Activated CD4-positive, alpha-beta memory T cell treated with anti-CD3 and anti-CD28 coated beads, Interleukin-2, amount 10 ng/mL, durations not matched to agents 7 days and 5 days (primary cell): ENCODE measurements at regions not wholly inside any gene's neighbourhood (a gene's known extent, or its start where the extent isn't known, plus 50 kb on each side); places are given as distances from the start of the nearest gene placed in this dataset.
"Not testable (repeated sequence)": the region's sequence is repeated elsewhere in the genome, so short reads cannot be mapped to it uniquely, and the experiment has no call there.

ENCODE experiments used
- CTCF ChIA-PET: fragments of 350-600 bp; sonication (Branson Sonifier 250); formaldehyde crosslinking; loops from one replicate; lab custom pipeline; 2021; ENCODE audit warnings: antibody characterized with exemption, inconsistent platforms; lab: Charles Lee
- POLR2A ChIA-PET: fragments of 350-600 bp; sonication (Branson Sonifier 250); formaldehyde crosslinking; loops from one replicate; lab custom pipeline; 2021; ENCODE audit warnings: antibody characterized with exemption; lab: Charles Lee
- DNase-seq: peaks from one replicate; pipeline ENCODE4 v3.0.0-alpha.2; 2020
- H3K27ac Mint-ChIP-seq: one replicate; pipeline ENCODE4 v1.8.0; 2021; ENCODE audit warnings: mild to moderate bottlenecking, mixed read lengths
- H3K27me3 Mint-ChIP-seq: one replicate; pipeline ENCODE4 v1.8.0; 2021; ENCODE audit warnings: mixed read lengths
- H3K36me3 Mint-ChIP-seq: one replicate; pipeline ENCODE4 v1.8.0; 2021; ENCODE audit warnings: low read depth, mixed read lengths
- H3K4me1 Mint-ChIP-seq: one replicate; pipeline ENCODE4 v1.8.0; 2021; ENCODE audit warnings: mixed read lengths
- H3K4me3 Mint-ChIP-seq: one replicate; pipeline ENCODE4 v1.8.0; 2021; ENCODE audit warnings: mild to moderate bottlenecking, mixed read lengths
- H3K9me3 Mint-ChIP-seq: one replicate; pipeline ENCODE4 v1.8.0; 2021; ENCODE audit warnings: mixed read lengths

DNA sequence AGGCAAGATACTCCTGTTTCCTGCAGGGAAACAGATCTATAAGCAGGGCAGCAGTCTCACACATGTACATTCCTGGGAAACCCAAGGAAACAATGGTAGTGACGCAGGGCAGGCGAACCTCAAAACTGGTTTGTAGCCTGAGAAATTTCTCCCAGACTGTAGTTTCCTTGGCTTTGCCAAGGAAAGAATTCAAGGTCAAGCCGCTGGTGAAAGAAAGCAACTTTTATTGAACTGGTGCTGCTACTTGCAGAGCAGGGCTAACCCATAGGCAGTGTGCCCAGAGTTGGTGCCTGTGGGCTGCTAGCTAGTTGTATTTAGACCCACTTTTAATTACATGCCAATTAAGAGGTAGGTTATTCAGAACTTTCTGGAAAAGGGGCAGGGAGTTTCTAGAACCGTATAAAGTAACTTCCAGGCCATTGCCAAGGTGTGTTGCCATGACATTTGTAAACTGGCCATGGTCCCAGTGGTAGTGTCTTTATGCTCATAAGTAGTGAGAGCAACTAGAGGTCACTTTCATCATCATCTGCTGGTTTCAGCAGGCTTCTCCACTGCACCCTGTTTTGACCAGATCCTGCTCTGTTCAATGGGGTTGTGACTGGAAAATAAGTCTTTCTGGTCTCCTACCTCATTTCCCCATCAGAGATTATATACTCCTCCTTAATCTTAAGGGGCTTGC lies 89.7 kb downstream of the PPIAL4C start:
- H3K4me1 Mint-ChIP-seq, POLR2A ChIA-PET, H3K36me3 Mint-ChIP-seq, H3K27ac Mint-ChIP-seq, H3K27me3 Mint-ChIP-seq, H3K4me3 Mint-ChIP-seq, DNase-seq, H3K9me3 Mint-ChIP-seq, CTCF ChIA-PET: not testable (repeated sequence)

DNA sequence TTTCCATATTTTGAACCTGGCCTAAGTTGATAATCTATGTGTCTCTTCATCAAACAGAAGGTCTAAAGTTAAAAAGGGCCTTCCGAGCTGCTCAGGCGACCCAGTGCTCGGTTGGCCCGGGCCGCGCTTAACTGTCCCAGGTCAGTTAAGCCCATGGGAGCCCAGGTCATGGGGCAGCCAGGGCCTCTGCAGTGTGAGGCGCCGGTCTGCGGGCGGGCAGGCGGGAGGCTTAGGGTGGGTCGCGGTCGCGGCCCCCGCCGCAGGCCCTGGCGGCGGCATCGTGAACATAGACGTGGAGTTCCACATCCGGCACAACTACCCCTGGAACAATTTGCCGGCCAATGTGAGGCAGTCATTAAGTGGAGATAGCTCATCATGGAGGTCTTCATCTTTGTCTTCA lies 91.3 kb downstream of the PPIAL4C start:
- POLR2A ChIA-PET, H3K36me3 Mint-ChIP-seq, H3K27ac Mint-ChIP-seq, DNase-seq, H3K27me3 Mint-ChIP-seq, CTCF ChIA-PET, H3K4me1 Mint-ChIP-seq, H3K9me3 Mint-ChIP-seq, H3K4me3 Mint-ChIP-seq: not testable (repeated sequence)

DNA sequence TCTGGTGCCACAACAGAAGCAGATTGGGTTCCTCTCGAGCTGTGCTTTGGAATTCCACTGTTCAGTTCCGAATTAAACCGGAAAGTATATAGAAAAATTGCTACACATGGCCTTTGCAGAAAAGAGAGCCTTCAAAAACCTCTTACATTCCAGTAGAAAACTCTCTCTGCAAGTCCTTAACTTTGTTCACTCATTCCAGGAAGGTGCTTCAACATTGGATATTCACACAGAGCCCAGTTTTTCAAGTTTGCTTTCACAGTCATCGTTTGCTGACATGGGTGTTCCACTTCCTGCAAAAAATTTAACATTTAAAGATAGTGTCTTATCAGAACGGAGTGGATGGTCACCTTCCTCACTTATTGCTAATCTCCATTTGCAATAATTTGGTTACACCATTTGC lies 93.7 kb downstream of the PPIAL4C start:
- H3K4me1 Mint-ChIP-seq, POLR2A ChIA-PET, H3K4me3 Mint-ChIP-seq, H3K9me3 Mint-ChIP-seq, H3K36me3 Mint-ChIP-seq, DNase-seq, H3K27me3 Mint-ChIP-seq, CTCF ChIA-PET, H3K27ac Mint-ChIP-seq: not testable (repeated sequence)

DNA sequence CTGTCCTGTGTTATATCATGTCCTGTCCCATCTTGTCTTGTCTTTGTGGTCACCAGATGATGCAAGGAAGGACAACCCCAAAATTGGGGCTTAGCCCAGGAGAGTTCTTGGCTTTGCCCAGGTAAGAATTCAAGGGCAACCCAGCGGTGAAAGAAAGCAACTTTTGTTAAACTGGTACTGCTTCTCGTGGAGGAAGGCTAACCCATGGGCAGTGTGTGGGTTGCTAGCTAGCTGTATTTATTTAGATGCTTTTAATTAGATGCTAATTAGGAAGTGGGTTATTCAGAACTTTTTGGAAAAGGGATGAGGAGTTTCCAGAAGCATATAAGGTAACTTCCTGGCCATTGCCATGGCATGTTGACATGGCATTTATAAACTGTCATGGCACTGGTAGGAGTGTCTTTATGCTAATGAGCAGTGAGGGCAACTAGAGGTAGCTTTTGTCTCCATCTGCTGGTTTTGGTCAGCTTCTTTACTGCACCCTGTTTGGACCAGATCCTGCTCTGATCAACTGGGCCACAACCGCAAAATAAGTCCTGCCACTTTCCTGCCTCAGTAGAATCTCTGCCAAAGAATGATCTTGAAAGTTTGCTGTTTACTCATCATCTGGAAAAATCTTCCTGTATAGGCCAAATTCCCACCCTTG lies 95.8 kb upstream of the FCGR1A start:
- POLR2A ChIA-PET, H3K27ac Mint-ChIP-seq, CTCF ChIA-PET, H3K9me3 Mint-ChIP-seq, H3K36me3 Mint-ChIP-seq, DNase-seq, H3K27me3 Mint-ChIP-seq, H3K4me1 Mint-ChIP-seq, H3K4me3 Mint-ChIP-seq: not testable (repeated sequence)

DNA sequence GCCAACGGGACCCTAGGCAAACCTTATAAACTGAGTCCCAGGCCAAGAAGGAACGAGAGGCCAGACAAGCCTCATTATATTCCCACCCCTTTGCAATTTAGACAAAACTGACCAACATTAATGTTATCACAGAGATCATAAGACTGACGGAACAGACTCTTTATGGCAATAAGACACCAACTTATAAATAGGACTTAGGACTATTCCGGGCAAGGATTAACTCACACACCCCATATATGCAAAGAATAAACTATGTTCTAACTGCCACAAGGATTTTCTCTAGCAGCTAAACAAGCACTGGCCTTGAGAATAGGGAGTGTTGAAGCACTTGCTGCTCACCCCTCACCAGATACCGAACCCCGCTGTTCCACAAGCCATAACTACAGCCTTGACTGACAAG lies 91.1 kb upstream of the FCGR1A start:
- H3K27me3 Mint-ChIP-seq, CTCF ChIA-PET, H3K9me3 Mint-ChIP-seq, H3K4me3 Mint-ChIP-seq, H3K36me3 Mint-ChIP-seq, H3K27ac Mint-ChIP-seq, DNase-seq, POLR2A ChIA-PET: not testable (repeated sequence)
- peaks cover 11% of the 10 kb centered on the region for H3K4me1 Mint-ChIP-seq

DNA sequence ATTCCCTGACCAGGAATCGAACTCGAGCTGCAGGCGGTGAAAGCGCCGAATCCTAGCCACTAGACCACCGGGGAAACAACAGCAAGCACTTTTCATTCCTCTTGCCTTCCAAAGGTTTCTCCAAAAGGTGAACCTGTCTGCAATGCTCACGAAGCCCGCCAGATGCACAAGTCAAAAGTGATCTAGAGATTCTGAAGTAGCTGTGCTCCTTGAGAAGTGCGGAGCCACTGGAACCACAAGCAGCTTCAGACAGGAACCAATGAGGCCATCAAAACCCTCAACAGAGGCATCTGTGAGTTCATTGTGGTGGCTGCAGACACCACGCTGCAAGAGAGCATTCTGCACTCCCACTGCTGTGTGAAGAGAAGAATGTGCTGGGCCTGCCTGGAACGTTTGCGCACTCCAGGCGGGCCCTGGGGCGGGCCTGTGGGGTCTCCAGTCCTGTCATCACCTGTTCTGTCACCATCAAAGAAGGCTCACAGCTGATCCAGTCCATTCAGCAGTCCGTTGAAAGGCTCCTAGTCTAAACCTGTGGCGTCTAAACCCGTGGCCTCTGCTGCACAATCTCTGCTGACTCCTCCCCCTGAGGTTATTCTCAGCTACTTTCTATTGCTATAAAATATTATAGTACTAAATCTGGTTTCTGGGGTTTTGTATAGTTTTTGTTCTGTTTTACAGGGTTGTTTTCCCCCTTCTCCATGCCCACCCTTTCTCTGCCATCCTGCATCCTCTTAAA lies 89.5 kb upstream of the FCGR1A start:
- H3K27ac Mint-ChIP-seq, H3K27me3 Mint-ChIP-seq, CTCF ChIA-PET, POLR2A ChIA-PET, H3K4me3 Mint-ChIP-seq, H3K36me3 Mint-ChIP-seq, H3K9me3 Mint-ChIP-seq: not testable (repeated sequence)
- H3K4me1 Mint-ChIP-seq: peaks cover 11% of the 10 kb centered on the region
- peak; percentile 27 for DNase-seq

DNA sequence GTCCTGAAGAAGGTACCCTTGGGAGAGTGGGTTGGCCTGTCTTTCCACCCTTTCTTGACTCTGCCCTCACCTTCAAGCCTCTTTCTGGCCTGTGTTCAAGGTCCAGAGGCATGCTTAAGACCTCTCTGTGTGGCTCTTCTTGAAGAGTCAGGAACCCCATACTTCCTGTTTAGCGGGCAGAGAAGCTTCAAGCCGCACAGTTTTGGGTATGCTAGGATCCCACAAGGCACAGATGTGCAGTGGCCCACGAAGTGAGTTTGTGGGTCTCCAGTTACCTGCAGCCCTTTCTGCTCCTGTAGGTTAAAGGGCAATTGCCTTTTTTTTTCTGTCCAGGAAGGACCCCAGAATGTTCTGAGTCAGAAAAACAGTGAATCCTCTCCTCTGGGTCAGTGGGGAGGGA lies 87.4 kb upstream of the FCGR1A start:
- H3K36me3 Mint-ChIP-seq, H3K4me3 Mint-ChIP-seq, H3K9me3 Mint-ChIP-seq, POLR2A ChIA-PET, DNase-seq, H3K27me3 Mint-ChIP-seq, H3K27ac Mint-ChIP-seq, CTCF ChIA-PET: not testable (repeated sequence)
- peaks cover 12% of the 10 kb centered on the region for H3K4me1 Mint-ChIP-seq

DNA sequence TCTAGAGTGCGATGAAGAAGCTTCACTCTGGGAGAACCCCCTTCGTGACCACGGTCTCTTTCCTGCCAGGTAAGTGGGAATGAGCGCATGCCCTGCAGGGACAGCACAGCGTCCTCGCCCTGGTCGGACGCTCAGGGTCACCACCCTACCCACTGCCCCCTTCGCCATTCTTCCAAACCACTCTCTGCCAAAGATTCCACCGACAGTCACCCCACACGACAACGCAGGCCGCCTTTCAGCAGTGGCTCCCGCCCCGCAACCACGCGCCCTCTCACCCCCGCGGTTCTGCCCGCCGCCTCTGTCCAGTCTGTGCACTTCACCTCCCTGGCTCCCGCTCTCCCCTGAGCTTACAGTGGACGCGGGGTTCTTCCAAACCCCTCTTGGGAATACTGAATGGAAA lies 82.3 kb upstream of the FCGR1A start:
- POLR2A ChIA-PET, H3K36me3 Mint-ChIP-seq, DNase-seq, H3K4me1 Mint-ChIP-seq, H3K4me3 Mint-ChIP-seq, H3K27ac Mint-ChIP-seq, CTCF ChIA-PET, H3K9me3 Mint-ChIP-seq, H3K27me3 Mint-ChIP-seq: not testable (repeated sequence)

DNA sequence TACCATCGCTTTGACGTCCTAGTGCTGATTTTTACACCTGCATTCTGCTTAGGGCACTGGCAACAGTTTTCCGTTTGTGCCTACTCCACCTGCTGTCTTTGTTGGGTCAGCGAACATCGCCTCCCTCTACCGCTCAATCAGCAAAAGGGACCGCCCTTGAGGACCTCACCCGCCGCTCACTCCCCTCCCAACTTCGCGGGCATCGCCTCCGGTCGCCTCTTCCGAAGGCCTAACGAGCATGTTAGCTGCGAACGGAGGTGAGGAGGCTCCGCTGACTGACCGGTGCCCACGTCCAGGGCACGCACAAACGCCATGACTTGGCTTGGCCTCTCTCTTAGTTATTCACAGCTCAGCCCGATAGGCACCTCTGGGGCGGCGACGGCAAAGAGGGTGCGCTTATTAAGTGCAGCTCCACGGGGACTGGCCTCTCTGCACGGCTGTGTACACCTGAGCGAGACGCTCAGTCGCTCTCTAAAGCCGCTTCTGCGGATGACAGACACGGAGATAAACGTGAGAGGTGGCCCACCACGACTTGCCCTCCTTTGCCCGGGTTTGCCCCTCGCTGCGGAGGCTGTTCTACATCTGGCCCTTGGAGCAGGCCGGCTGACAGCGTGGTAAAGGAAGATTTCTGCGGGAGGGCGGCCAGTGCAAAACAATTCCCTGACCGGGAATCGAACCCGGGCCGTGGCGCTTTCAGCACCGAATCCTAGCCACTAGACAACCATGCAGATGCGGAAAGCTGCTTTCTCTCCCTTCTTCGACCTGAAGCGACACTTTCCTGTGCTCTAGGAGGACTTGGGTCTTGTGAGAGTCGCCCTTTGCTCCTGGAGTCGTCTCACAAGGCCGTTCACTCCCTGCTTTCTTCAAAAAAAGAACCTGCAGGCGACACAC lies 81.6 kb upstream of the FCGR1A start:
- H3K4me1 Mint-ChIP-seq, H3K27me3 Mint-ChIP-seq, H3K4me3 Mint-ChIP-seq, H3K9me3 Mint-ChIP-seq, H3K36me3 Mint-ChIP-seq, POLR2A ChIA-PET, DNase-seq, H3K27ac Mint-ChIP-seq, CTCF ChIA-PET: not testable (repeated sequence)

DNA sequence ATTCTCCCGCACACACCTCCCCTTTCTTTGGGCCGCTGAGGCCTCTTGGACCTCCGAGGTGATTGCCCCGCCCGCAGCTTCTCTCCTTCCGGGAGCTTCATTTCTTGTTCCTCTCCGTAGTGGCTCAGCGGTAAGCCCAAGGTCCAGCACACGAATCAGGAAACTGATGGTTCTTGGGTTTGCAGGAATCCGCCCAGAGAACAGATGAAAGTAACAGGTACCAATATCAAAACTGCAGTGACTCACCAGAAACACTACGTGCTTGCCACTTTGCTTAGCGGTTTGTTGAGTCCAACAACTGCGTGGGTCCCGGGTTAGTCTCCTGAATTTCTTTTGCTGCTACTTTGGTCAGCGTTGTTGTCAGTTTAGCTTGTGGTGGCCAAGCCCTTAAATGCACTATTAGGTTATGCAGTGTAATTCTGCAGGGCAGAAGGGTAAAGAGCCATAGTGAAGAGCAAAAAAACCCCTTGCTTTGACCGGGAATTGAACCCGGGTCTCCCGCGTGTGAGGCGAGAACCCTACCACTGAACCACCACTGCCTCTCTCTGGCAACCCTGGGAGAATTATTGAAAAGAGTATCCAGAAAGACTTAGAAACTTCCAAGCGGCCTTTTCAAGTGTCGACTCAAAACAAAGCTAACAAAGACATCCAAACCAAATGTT lies 74.2 kb upstream of the FCGR1A start:
- POLR2A ChIA-PET: interaction anchor here (0.7 kb wide), 1 partner anchor 179 kb away, joined by 3 read pairs; a partner anchor contains a TSS
- peak overlapping the region; percentile 57 for H3K4me3 Mint-ChIP-seq
- H3K9me3 Mint-ChIP-seq, CTCF ChIA-PET, H3K36me3 Mint-ChIP-seq, H3K27me3 Mint-ChIP-seq, H3K4me1 Mint-ChIP-seq: not testable (repeated sequence)
- H3K27ac Mint-ChIP-seq: peak overlapping the region; percentile 68
- peak; percentile 69 for DNase-seq

DNA sequence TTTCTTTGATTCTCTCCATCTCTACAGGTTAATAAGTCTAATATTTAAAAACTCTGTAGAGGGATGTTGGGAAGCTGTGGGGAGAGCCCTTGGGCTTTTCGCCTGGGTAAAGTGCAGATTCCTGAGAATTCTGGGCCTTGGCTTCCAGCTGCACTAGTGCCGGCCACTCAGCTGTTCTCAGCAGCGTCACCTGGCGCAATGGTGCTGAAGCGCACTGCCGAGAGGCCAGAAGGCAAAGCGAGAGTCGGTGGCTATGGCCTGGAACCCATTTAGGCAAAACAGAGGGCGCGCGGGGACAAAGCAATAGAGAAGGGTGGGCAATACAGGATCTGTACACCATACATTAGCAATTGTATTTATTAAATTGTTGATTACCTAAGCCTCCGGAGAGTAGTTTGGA lies 70.8 kb upstream of the FCGR1A start:
- H3K4me3 Mint-ChIP-seq, CTCF ChIA-PET, H3K36me3 Mint-ChIP-seq, DNase-seq, H3K27me3 Mint-ChIP-seq, POLR2A ChIA-PET, H3K4me1 Mint-ChIP-seq, H3K9me3 Mint-ChIP-seq, H3K27ac Mint-ChIP-seq: not testable (repeated sequence)

DNA sequence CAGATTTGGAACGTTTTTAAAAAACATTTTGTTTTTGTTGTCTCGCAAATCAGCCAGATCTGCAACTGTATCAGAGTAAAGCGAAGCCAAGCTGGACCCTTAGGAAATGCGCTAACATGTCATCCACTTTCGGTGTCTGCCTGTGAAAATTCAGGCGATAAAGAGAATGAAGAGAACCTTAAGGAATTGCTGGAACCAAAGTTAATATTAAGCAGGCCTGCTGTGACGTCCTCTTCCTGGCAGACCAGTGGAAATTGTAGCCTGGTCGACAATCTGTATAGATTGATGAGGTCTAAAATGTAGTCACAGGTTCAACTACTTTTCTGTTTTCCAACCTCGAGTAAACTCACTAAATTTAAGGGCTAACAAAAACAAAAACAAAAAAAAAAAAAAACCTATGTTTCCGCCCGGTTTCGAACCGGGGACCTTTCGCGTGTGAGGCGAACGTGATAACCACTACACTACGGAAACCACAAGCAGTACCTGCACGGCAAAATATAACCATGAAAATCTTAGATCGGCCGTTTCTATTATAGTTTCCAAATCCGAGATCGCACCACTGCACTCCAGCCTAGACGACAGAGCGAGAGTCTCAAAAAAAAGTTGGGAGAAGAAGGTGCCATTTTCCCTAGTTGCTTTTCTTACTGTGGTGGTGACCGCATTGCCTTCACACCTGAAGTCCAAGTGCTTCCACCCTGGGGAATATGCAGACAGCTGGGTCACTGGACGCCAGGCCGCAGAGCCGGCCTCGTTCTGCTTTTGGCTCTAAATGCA lies 70.2 kb upstream of the FCGR1A start:
- DNase-seq: peak; percentile 54
- H3K4me1 Mint-ChIP-seq, POLR2A ChIA-PET, H3K36me3 Mint-ChIP-seq, H3K27me3 Mint-ChIP-seq, H3K9me3 Mint-ChIP-seq, CTCF ChIA-PET: not testable (repeated sequence)
- Mint-ChIP-seq H3K27ac (peak overlapping the region; percentile 47), H3K4me3 (peak overlapping the region; percentile 43)
